ENCODE measurements at regions not wholly inside any gene's neighbourhood (a gene's known extent, or its start where the extent isn't known, plus 50 kb on each side); places are given as distances from the start of the nearest gene placed in this dataset.

- no peak overlapping the region for H3K4me2 ChIP-seq
- H3K79me2 ChIP-seq (ENCODE audit: insufficient read depth, low read depth), result no peaks in the 10 kb centered on the region
Measured at GRCh38 chr13:29654384-29654783, 58.9 kb upstream of the SLC7A1 start.

GRCh38 chr13:29648760-29649159, 53.3 kb upstream of the SLC7A1 start:
- Histone ChIP-seq H3K36me3 (ENCODE audit: insufficient read depth) (no peaks in the 10 kb centered on the region), H3K27me3 (ENCODE audit: insufficient read depth, low read depth) (no peaks in the 10 kb centered on the region), H3K9ac (no peak overlapping the region), H3K27ac (no peak overlapping the region), H4K20me1 (ENCODE audit: insufficient read depth) (no peaks in the 10 kb centered on the region), H3K79me2 (ENCODE audit: insufficient read depth, low read depth) (no peaks in the 10 kb centered on the region), H3K4me2 (no peak overlapping the region), H3K4me3 (IDR thresholded peaks at IDR 0.05; ENCODE audit: insufficient read depth, low read depth, low read length) (no peak overlapping the region), H3K4me1 (ENCODE audit: low read depth, poor library complexity, severe bottlenecking) (peaks cover 14% of the 10 kb centered on the region), H2AFZ (ENCODE audit: low read depth) (no peak overlapping the region)
- no peak for TF ChIP-seq CTCF (conservative IDR thresholded peaks at IDR 0.05; ENCODE audit: low read depth, low read length)

More at GRCh38 chr13:29654384-29654783, 58.9 kb upstream of the SLC7A1 start:
- H3K4me1 ChIP-seq (ENCODE audit: low read depth, poor library complexity, severe bottlenecking), result no peaks in the 10 kb centered on the region
- no peak overlapping the region for H3K4me3 ChIP-seq (IDR thresholded peaks at IDR 0.05; ENCODE audit: insufficient read depth, low read depth, low read length)
- TF ChIP-seq CTCF (conservative IDR thresholded peaks at IDR 0.05; ENCODE audit: low read depth, low read length), result no peak
- no peaks in the 10 kb centered on the region for H4K20me1 ChIP-seq (ENCODE audit: insufficient read depth)
- no peaks in the 10 kb centered on the region for H3K27me3 ChIP-seq (ENCODE audit: insufficient read depth, low read depth)
- no peaks in the 10 kb centered on the region for H3K36me3 ChIP-seq (ENCODE audit: insufficient read depth)
- no peak overlapping the region for H3K9ac ChIP-seq
- H2AFZ ChIP-seq (ENCODE audit: low read depth), result no peak overlapping the region
- no peak overlapping the region for H3K27ac ChIP-seq

Measured in KMS-11 (cell line).